ENCODE measurements at regions not wholly inside any gene's neighbourhood (a gene's known extent, or its start where the extent isn't known, plus 50 kb on each side); places are given as distances from the start of the nearest gene placed in this dataset.
"Not testable (repeated sequence)": the region's sequence is repeated elsewhere in the genome, so short reads cannot be mapped to it uniquely, and the experiment has no call there.

GRCh38 chr7:55730197-55730596 is 132.4 kb downstream of the SEPTIN14 start:
- DNase-seq (no peak), ATAC-seq (no peak)
- no peak overlapping the region for H3K4me3 ChIP-seq
- H3K36me3 ChIP-seq (ENCODE audit: low read depth) = no peaks in the 10 kb centered on the region
- no peaks in the 10 kb centered on the region for H3K9me3 ChIP-seq
- intact Hi-C loops (cut with DNase I, micrococcal nuclease) = no loop called here
- no peak for TF ChIP-seq CTCF (IDR thresholded peaks at IDR 0.05)
- no peaks in the 10 kb centered on the region for H3K4me1 ChIP-seq (ENCODE audit: low read depth)

GRCh38 chr7:55723621-55723941 is 139.0 kb downstream of the SEPTIN14 start:
- H3K9me3 ChIP-seq = no peaks in the 10 kb centered on the region
- intact Hi-C loops (cut with DNase I, micrococcal nuclease) = no loop called here
- no peak for TF ChIP-seq CTCF (IDR thresholded peaks at IDR 0.05)
- no peaks in the 10 kb centered on the region for H3K36me3 ChIP-seq (ENCODE audit: low read depth)
- no peaks in the 10 kb centered on the region for H3K4me1 ChIP-seq (ENCODE audit: low read depth)
- DNase-seq (no peak), ATAC-seq (no peak)
- no peak overlapping the region for H3K4me3 ChIP-seq

- ATAC-seq = peak; percentile 96
- H3K4me1 ChIP-seq (ENCODE audit: low read depth); H3K36me3 ChIP-seq (ENCODE audit: low read depth); H3K9me3 ChIP-seq; intact Hi-C loops (cut with DNase I, micrococcal nuclease); DNase-seq; H3K4me3 ChIP-seq: not testable (repeated sequence)
Observed at GRCh38 chr7:55722874-55723620, 139.5 kb downstream of the SEPTIN14 start.

GRCh38 chr7:55721004-55721403 is 141.5 kb downstream of the SEPTIN14 start:
- ATAC-seq; H3K4me1 ChIP-seq (ENCODE audit: low read depth); H3K9me3 ChIP-seq; H3K4me3 ChIP-seq; DNase-seq; intact Hi-C loops (cut with DNase I, micrococcal nuclease); H3K36me3 ChIP-seq (ENCODE audit: low read depth): not testable (repeated sequence)

GRCh38 chr7:55715247-55715867 is 143.1 kb upstream of the VOPP1 start:
- H3K4me1 ChIP-seq (ENCODE audit: low read depth); H3K9me3 ChIP-seq; intact Hi-C loops (cut with DNase I, micrococcal nuclease); H3K36me3 ChIP-seq (ENCODE audit: low read depth); DNase-seq; H3K4me3 ChIP-seq: not testable (repeated sequence)
- ATAC-seq = peak; percentile 82

- H3K4me3 ChIP-seq; H3K9me3 ChIP-seq; intact Hi-C loops (cut with DNase I, micrococcal nuclease); DNase-seq; H3K4me1 ChIP-seq (ENCODE audit: low read depth); H3K36me3 ChIP-seq (ENCODE audit: low read depth): not testable (repeated sequence)
- ATAC-seq = peak; percentile 74
Observed at GRCh38 chr7:55714370-55714769, 142.1 kb upstream of the VOPP1 start.

- intact Hi-C loops (cut with DNase I, micrococcal nuclease); ATAC-seq: not testable (repeated sequence)
Observed at GRCh38 chr7:55710312-55710711, 138.0 kb upstream of the VOPP1 start.

GRCh38 chr7:55708028-55708427 is 135.7 kb upstream of the VOPP1 start:
- H3K4me3 ChIP-seq; intact Hi-C loops (cut with DNase I, micrococcal nuclease); H3K9me3 ChIP-seq; H3K4me1 ChIP-seq (ENCODE audit: low read depth); H3K36me3 ChIP-seq (ENCODE audit: low read depth); ATAC-seq; DNase-seq: not testable (repeated sequence)

More at GRCh38 chr7:55710312-55710711, 138.0 kb upstream of the VOPP1 start:
- DNase-seq; H3K36me3 ChIP-seq (ENCODE audit: low read depth); H3K9me3 ChIP-seq; H3K4me3 ChIP-seq; H3K4me1 ChIP-seq (ENCODE audit: low read depth): not testable (repeated sequence)

- H3K4me1 ChIP-seq (ENCODE audit: low read depth); H3K4me3 ChIP-seq; intact Hi-C loops (cut with DNase I, micrococcal nuclease); H3K36me3 ChIP-seq (ENCODE audit: low read depth); ATAC-seq; DNase-seq; H3K9me3 ChIP-seq: not testable (repeated sequence)
Observed at GRCh38 chr7:55707410-55707809, 135.1 kb upstream of the VOPP1 start.

- DNase-seq; ATAC-seq; H3K36me3 ChIP-seq (ENCODE audit: low read depth); intact Hi-C loops (cut with DNase I, micrococcal nuclease); H3K9me3 ChIP-seq; H3K4me3 ChIP-seq; H3K4me1 ChIP-seq (ENCODE audit: low read depth): not testable (repeated sequence)
Observed at GRCh38 chr7:55706451-55707195, 134.3 kb upstream of the VOPP1 start.

GRCh38 chr7:55705728-55706450 is 133.6 kb upstream of the VOPP1 start:
- H3K4me3 ChIP-seq; H3K9me3 ChIP-seq; ATAC-seq; H3K4me1 ChIP-seq (ENCODE audit: low read depth); H3K36me3 ChIP-seq (ENCODE audit: low read depth); intact Hi-C loops (cut with DNase I, micrococcal nuclease); DNase-seq: not testable (repeated sequence)

- intact Hi-C loops (cut with DNase I, micrococcal nuclease); H3K4me1 ChIP-seq (ENCODE audit: low read depth); H3K36me3 ChIP-seq (ENCODE audit: low read depth); H3K9me3 ChIP-seq; H3K4me3 ChIP-seq; DNase-seq; ATAC-seq: not testable (repeated sequence)
Observed at GRCh38 chr7:55702831-55703230, 130.5 kb upstream of the VOPP1 start.

Data from mucosa of descending colon (tissue), 3 donors.